Activated T-cell treated with anti-CD3 and anti-CD28 coated beads, Interleukin-2, amount 50 U/mL, for 4 hours (primary cell): ENCODE measurements at regions not wholly inside any gene's neighbourhood (a gene's known extent, or its start where the extent isn't known, plus 50 kb on each side); places are given as distances from the start of the nearest gene placed in this dataset.
A peak's percentile ranks its signal among the peaks of the same experiment; 100 is the strongest.
"Not testable (repeated sequence)": the region's sequence is repeated elsewhere in the genome, so short reads cannot be mapped to it uniquely, and the experiment has no call there.

Source experiments
- ATAC-seq, 2 donors: fragments of 200-7000 bp; cut with Tn5 transposase; one replicate each; pipeline ENCODE4 v1.10.0; 2021
- DNase-seq: peaks from one replicate; pipeline ENCODE4 v3.0.0-alpha.2; 2020
- H3K27me3 Mint-ChIP-seq: one replicate; pipeline ENCODE4 v1.8.0; 2021; ENCODE audit warnings: low read depth, mixed read lengths
- H3K36me3 Mint-ChIP-seq: one replicate; pipeline ENCODE4 v1.8.0; 2022; ENCODE audit warnings: mixed read lengths; ENCODE audit not compliant: insufficient read depth
- H3K4me1 Mint-ChIP-seq: one replicate; pipeline ENCODE4 v1.8.0; 2021; ENCODE audit warnings: low read depth, mixed read lengths
- H3K4me3 Mint-ChIP-seq: one replicate; pipeline ENCODE4 v1.8.0; 2021; ENCODE audit warnings: mild to moderate bottlenecking, moderate library complexity, mixed read lengths
- H3K9me3 Mint-ChIP-seq: one replicate; pipeline ENCODE4 v1.8.0; 2021; ENCODE audit warnings: mixed read lengths

DNA sequence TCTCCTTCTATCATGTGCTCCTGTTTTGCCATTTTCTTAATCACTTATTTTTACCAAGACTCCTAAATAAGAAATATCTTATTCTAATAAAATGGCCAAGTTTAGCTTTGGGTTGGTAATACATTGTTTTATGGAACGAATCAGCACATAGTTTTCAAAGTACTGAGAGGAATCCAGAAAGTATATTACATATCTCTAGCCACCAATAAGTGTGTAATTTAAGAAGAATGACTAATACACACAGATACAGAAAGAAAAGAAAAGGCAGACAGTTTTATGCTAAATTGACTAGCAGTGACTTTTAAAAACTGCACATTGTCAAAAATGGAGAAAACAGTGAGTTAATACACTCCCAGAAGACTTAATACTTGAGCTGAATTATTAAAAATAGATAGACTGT is 167.0 kb upstream of the IL15 start:
- DNase-seq (no peak), ATAC-seq (no peak)
- Mint-ChIP-seq H3K4me1 (no peaks in the 10 kb centered on the region), H3K27me3 (no peaks in the 10 kb centered on the region), H3K4me3 (no peak overlapping the region), H3K36me3 (no peaks in the 10 kb centered on the region), H3K9me3 (no peaks in the 10 kb centered on the region)

GRCh38 chr4:141473026-141473540 is 163.3 kb upstream of the IL15 start:
- Mint-ChIP-seq H3K27me3 (no peaks in the 10 kb centered on the region), H3K9me3 (no peaks in the 10 kb centered on the region), H3K4me1 (no peaks in the 10 kb centered on the region), H3K4me3 (no peak overlapping the region), H3K36me3 (no peaks in the 10 kb centered on the region)
- DNase-seq (no peak), ATAC-seq (no peak)

DNA sequence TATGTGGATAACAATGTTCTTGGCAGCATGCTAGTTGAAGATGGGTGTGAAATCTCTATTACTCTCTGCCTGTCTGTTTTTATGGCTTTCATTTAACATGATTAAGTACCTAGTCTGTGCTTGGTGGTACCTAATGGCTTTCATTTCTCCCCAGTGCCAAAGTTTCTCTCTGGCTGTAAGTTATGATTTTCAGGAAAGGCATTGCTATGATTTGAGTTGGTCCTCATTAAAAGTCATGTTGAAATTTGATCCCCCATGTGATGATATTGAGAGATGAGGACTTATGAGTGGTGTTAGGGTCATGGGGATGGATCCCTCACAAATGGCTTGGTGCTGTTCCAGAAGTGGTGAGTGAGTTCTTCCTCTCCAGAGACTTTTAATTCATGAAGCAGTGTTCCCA is 162.4 kb upstream of the IL15 start:
- no peak overlapping the region for H3K4me3 Mint-ChIP-seq
- no peaks in the 10 kb centered on the region for H3K27me3 Mint-ChIP-seq
- no peaks in the 10 kb centered on the region for H3K4me1 Mint-ChIP-seq
- DNase-seq (no peak), ATAC-seq (no peak)
- H3K36me3 Mint-ChIP-seq = no peaks in the 10 kb centered on the region
- no peaks in the 10 kb centered on the region for H3K9me3 Mint-ChIP-seq

DNA sequence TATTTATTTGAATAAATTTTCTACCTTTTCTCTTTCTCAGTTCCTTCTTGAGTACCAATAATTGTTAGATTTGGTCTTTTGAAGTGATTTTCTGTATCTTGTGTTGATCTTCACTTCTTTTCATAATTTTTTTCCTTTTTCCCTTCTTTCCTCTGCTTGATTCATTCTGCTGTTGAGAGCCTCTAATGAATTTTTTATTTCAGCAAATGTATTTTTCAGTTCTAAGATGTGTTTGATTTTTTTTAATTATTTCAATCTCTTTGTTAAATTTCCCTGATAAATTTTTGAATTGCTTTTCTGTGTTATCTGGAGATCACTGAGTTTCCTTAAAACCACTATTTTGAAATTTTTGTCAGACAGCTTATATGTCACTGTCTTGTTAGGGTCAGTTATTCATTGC is 155.4 kb upstream of the IL15 start:
- peaks cover 42% of the 10 kb centered on the region for H3K9me3 Mint-ChIP-seq
- DNase-seq (no peak), ATAC-seq (no peak)
- H3K27me3 Mint-ChIP-seq = peaks cover under 1% of the 10 kb centered on the region
- no peaks in the 10 kb centered on the region for H3K36me3 Mint-ChIP-seq
- H3K4me3 Mint-ChIP-seq = no peak overlapping the region
- no peaks in the 10 kb centered on the region for H3K4me1 Mint-ChIP-seq

- H3K4me1 Mint-ChIP-seq, ATAC-seq, H3K4me3 Mint-ChIP-seq, H3K27me3 Mint-ChIP-seq, DNase-seq, H3K36me3 Mint-ChIP-seq: not testable (repeated sequence)
- peaks cover 47% of the 10 kb centered on the region for H3K9me3 Mint-ChIP-seq
These were observed 152.1 kb upstream of the IL15 start for GRCh38 chr4:141484298-141484697.

- H3K36me3 Mint-ChIP-seq = no peaks in the 10 kb centered on the region
These were observed 149.9 kb upstream of the IL15 start for GRCh38 chr4:141486375-141486997.

DNA sequence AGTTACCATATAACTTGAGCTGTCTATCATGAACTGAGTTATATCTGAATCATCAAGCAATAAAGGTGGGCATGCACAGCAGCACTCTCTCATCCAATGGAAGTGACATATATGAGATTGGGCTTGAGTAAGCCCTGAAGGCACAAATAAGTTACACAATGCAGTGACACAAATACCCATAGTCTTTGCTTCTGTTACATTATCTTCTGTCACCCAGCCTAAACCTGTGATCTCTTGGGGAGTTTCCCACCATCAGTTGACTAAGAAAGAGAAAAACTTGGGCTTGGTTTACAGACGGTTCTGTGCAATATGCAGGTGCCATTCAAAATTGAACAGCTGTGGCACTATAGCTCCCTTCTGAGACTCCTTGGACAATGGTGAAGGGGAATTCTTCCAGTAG is 138.8 kb upstream of the IL15 start:
- no peak overlapping the region for H3K4me3 Mint-ChIP-seq
- no peaks in the 10 kb centered on the region for H3K36me3 Mint-ChIP-seq
- DNase-seq (no peak), ATAC-seq (peak in 1 of 2 donors; percentile 40)
- no peaks in the 10 kb centered on the region for H3K9me3 Mint-ChIP-seq
- H3K4me1 Mint-ChIP-seq = no peaks in the 10 kb centered on the region
- peaks cover 2% of the 10 kb centered on the region for H3K27me3 Mint-ChIP-seq

More at GRCh38 chr4:141486375-141486997, 149.9 kb upstream of the IL15 start:
- H3K27me3 Mint-ChIP-seq = peaks cover 3% of the 10 kb centered on the region
- ATAC-seq (no peak), DNase-seq (no peak)
- H3K4me3 Mint-ChIP-seq = no peak overlapping the region
- H3K4me1 Mint-ChIP-seq = no peaks in the 10 kb centered on the region
- H3K9me3 Mint-ChIP-seq = peaks cover 27% of the 10 kb centered on the region

GRCh38 chr4:141499261-141499853 is 137.0 kb upstream of the IL15 start:
- peaks cover under 1% of the 10 kb centered on the region for H3K27me3 Mint-ChIP-seq
- no peak for DNase-seq
- ATAC-seq = no peak
- H3K36me3 Mint-ChIP-seq = no peaks in the 10 kb centered on the region
- H3K4me3 Mint-ChIP-seq = no peak overlapping the region
- no peaks in the 10 kb centered on the region for H3K4me1 Mint-ChIP-seq
- no peaks in the 10 kb centered on the region for H3K9me3 Mint-ChIP-seq

DNA sequence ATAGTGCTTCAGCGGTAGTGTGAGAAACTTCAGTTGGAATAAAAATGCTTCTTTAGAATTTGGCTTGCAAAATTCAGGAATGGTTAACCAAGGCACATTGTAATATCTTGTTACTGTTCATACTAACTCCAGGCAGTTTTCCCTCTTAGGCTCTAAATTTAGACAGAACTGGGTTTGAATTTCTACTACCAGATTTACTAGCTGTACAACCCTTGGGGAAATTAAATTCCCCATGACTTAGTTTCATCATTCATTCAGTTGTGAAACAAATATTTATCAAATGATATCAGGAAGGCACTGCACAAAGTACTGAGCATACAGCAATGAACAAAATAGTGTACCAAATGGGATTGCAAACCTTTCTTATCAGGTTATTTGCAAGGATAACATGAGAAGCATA is 135.0 kb upstream of the IL15 start:
- Mint-ChIP-seq H3K36me3 (no peaks in the 10 kb centered on the region), H3K27me3 (no peaks in the 10 kb centered on the region), H3K4me3 (no peak overlapping the region), H3K4me1 (no peaks in the 10 kb centered on the region), H3K9me3 (no peaks in the 10 kb centered on the region)
- no peak for ATAC-seq
- no peak for DNase-seq

- H3K9me3 Mint-ChIP-seq = no peaks in the 10 kb centered on the region
These were observed 134.5 kb upstream of the IL15 start for GRCh38 chr4:141501931-141502330.

GRCh38 chr4:141502755-141503154 is 133.6 kb upstream of the IL15 start:
- no peak for ATAC-seq
- H3K36me3 Mint-ChIP-seq = no peaks in the 10 kb centered on the region
- no peaks in the 10 kb centered on the region for H3K9me3 Mint-ChIP-seq
- no peak for DNase-seq
- no peak overlapping the region for H3K4me3 Mint-ChIP-seq
- no peaks in the 10 kb centered on the region for H3K4me1 Mint-ChIP-seq
- H3K27me3 Mint-ChIP-seq = no peaks in the 10 kb centered on the region

More at GRCh38 chr4:141501931-141502330, 134.5 kb upstream of the IL15 start:
- H3K36me3 Mint-ChIP-seq = no peaks in the 10 kb centered on the region
- no peak overlapping the region for H3K4me3 Mint-ChIP-seq
- DNase-seq (no peak), ATAC-seq (no peak)
- H3K27me3 Mint-ChIP-seq = no peaks in the 10 kb centered on the region
- H3K4me1 Mint-ChIP-seq = no peaks in the 10 kb centered on the region

- H3K9me3 Mint-ChIP-seq = peaks cover 3% of the 10 kb centered on the region
- no peak for DNase-seq
- no peaks in the 10 kb centered on the region for H3K27me3 Mint-ChIP-seq
- H3K36me3 Mint-ChIP-seq = no peaks in the 10 kb centered on the region
- no peak overlapping the region for H3K4me3 Mint-ChIP-seq
- ATAC-seq = no peak
- H3K4me1 Mint-ChIP-seq = no peaks in the 10 kb centered on the region
These were observed 133.1 kb upstream of the IL15 start for GRCh38 chr4:141503260-141503659.

DNA sequence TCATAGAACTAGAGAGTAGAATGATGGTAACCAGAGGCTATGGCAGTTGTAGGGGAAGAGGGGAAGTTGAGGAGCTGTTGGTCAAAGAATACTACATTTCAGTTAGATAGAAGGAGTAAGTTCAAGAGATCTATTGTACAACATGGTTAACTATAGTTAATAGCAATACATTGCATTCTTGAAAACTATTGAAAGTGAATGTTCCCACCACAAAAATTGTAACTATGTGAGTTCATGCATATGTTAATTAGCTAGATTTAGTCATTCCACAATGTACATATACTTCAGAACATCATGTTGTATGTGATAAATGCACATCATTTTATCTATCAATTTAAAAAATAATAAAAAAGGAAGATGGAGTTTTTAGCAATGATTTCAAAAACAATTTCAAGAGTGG is 125.3 kb upstream of the IL15 start:
- DNase-seq (no peak), ATAC-seq (no peak)
- H3K36me3 Mint-ChIP-seq = no peaks in the 10 kb centered on the region
- H3K4me3 Mint-ChIP-seq = no peak overlapping the region
- H3K9me3 Mint-ChIP-seq = peaks cover 10% of the 10 kb centered on the region
- H3K4me1 Mint-ChIP-seq = no peaks in the 10 kb centered on the region
- no peaks in the 10 kb centered on the region for H3K27me3 Mint-ChIP-seq

- no peaks in the 10 kb centered on the region for H3K4me1 Mint-ChIP-seq
- H3K27me3 Mint-ChIP-seq = no peaks in the 10 kb centered on the region
- peaks cover 3% of the 10 kb centered on the region for H3K9me3 Mint-ChIP-seq
- H3K4me3 Mint-ChIP-seq = no peak overlapping the region
- DNase-seq (no peak), ATAC-seq (no peak)
- H3K36me3 Mint-ChIP-seq = no peaks in the 10 kb centered on the region
These were observed 122.5 kb upstream of the IL15 start for GRCh38 chr4:141513866-141514265.

DNA sequence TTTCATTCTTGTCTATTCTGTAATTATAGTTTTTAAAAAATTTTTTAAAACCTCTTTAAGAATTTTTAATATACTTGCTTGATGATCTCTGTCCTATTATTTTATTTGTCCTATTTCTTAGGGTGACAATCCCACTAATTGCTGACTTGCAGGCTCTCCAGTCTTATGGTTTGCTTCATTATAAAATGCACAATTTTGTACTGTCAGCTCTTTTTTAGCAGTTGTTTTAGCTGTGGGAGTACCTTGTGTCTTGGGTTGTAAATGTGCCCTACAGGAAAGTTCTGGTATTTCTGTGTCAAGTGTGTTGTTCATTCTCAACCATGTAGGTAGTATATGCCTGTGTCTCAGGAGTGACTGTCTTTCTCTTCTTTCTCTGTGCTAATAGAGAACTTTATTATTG is 118.2 kb upstream of the IL15 start:
- peaks cover 5% of the 10 kb centered on the region for H3K27me3 Mint-ChIP-seq
- no peaks in the 10 kb centered on the region for H3K9me3 Mint-ChIP-seq

More for the DNA sequence above, 118.2 kb upstream of the IL15 start:
- DNase-seq (no peak), ATAC-seq (no peak)
- no peak overlapping the region for H3K4me3 Mint-ChIP-seq
- no peaks in the 10 kb centered on the region for H3K36me3 Mint-ChIP-seq
- no peaks in the 10 kb centered on the region for H3K4me1 Mint-ChIP-seq
